ENCODE measurements at regions not wholly inside any gene's neighbourhood (a gene's known extent, or its start where the extent isn't known, plus 50 kb on each side); places are given as distances from the start of the nearest gene placed in this dataset.

DNA sequence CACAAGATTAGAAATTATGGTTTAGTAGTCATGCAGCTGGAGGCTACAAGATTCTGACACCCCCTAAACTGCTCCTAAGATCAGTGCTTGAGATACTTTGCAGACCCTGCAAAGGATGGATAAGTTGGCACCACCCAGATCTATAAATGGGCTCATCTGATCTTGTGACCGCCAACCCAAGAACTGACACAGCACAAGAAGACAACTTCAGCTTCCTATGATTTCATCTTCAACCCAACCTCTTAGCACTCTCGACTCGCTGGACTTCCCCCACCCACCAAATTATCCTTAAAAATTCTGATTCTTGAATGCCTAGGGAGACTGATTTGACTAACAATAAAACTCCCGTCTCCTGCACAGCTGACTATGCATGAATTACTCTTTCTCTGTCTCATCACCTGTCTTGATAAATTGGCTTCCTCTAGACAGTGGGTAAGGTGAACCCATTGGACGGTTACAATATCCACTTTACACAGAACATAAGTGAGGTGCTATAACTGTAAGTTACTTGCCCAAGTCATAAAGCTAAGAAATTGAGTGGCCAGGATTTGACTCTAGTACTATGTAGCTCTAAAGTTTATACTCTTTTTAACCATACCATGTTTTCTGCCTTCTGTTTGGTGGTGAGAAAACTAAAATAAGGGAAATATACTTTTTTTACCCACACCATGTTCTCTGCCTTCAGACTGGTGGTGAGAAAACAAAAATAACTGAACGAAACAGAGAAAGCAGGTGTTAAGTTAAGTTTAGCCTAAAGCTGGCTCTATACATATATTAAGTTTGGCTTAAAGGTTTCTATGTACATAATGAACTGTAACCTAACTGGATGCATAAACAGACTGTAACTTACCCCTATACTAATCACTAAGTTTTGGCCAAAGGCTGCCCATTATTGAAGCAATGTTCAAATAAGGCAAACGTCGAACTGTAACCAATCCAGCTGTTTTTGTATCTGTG lies 962.3 kb upstream of the NXPH2 start:
- intact Hi-C loops (cut with micrococcal nuclease) = no loop called here
- no peak for DNase-seq (ENCODE audit: low read depth, low spot score)
- BruUV-seq (replicated peaks) = no TSS peak
- no peak for TF ChIP-seq POLR2A (IDR thresholded peaks at IDR 0.05; ENCODE audit: low read depth, low read length)
- TF ChIP-seq, protein P1, sequence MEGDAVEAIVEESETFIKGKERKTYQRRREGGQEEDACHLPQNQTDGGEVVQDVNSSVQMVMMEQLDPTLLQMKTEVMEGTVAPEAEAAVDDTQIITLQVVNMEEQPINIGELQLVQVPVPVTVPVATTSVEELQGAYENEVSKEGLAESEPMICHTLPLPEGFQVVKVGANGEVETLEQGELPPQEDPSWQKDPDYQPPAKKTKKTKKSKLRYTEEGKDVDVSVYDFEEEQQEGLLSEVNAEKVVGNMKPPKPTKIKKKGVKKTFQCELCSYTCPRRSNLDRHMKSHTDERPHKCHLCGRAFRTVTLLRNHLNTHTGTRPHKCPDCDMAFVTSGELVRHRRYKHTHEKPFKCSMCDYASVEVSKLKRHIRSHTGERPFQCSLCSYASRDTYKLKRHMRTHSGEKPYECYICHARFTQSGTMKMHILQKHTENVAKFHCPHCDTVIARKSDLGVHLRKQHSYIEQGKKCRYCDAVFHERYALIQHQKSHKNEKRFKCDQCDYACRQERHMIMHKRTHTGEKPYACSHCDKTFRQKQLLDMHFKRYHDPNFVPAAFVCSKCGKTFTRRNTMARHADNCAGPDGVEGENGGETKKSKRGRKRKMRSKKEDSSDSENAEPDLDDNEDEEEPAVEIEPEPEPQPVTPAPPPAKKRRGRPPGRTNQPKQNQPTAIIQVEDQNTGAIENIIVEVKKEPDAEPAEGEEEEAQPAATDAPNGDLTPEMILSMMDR (IDR thresholded peaks at IDR 0.05; ENCODE audit: extremely low read depth in 1 of 2, insufficient read depth in 1 of 2, low read depth in 1 of 2, low read length in 2 of 2) = no peak
- no peak for TF ChIP-seq FOS (IDR thresholded peaks at IDR 0.05; ENCODE audit: borderline replicate concordance, insufficient read depth, low read length)
- TF ChIP-seq GATA2 (IDR thresholded peaks at IDR 0.05; ENCODE audit: insufficient read depth, insufficient read length, low read depth, low read length) = no peak
- no peak for TF ChIP-seq EZH2 (IDR thresholded peaks at IDR 0.05; ENCODE audit: borderline replicate concordance, low read depth, low read length, severe bottlenecking)
- no peak for TF ChIP-seq JUN (IDR thresholded peaks at IDR 0.05; ENCODE audit: borderline replicate concordance, insufficient read depth, insufficient read length, low read depth)
- TF ChIP-seq, protein P2, sequence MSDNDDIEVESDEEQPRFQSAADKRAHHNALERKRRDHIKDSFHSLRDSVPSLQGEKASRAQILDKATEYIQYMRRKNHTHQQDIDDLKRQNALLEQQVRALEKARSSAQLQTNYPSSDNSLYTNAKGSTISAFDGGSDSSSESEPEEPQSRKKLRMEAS (IDR thresholded peaks at IDR 0.05; ENCODE audit: insufficient read depth, insufficient read length) = no peak
- TF ChIP-seq MYC (IDR thresholded peaks at IDR 0.05; ENCODE audit: low read depth, low read length) = no peak
- TF ChIP-seq POLR2AphosphoS5 (IDR thresholded peaks at IDR 0.05; ENCODE audit: insufficient read depth, low read depth, low read length) = no peak
- no peak overlapping the region for H3K4me2 ChIP-seq (ENCODE audit: insufficient read depth, low read length)
- no peak overlapping the region for H3K9ac ChIP-seq (replicated peaks; ENCODE audit: extremely low read depth, insufficient read depth, low read length)
- ChIA-PET POLR2A (no interaction called here), CTCF (no interaction called here)
- H3K27ac ChIP-seq (ENCODE audit: insufficient read depth, low read depth, low read length) = no peak overlapping the region
- dilution Hi-C loops (cut with MboI; ENCODE audit: extremely low pct_ligation_motif_present, low sequenced_read_pairs) = no loop called here
- H3K9me3 ChIP-seq (replicated peaks; ENCODE audit: control insufficient read depth, insufficient read depth, low read length) = no peaks in the 10 kb centered on the region
- no peaks in the 10 kb centered on the region for H3K4me1 ChIP-seq (ENCODE audit: control insufficient read depth, extremely low read depth, insufficient read depth, low read length)
- H3K27me3 ChIP-seq (ENCODE audit: control insufficient read depth in 2 of 2, insufficient read depth in 2 of 2, low read length in 2 of 2) = no peaks in the 10 kb centered on the region
- H3K4me3 ChIP-seq (replicated peaks in 1 of 3; ENCODE audit: insufficient read depth in 1 of 3, low read depth in 1 of 3, low read length in 3 of 3) = no peak overlapping the region
- no peak overlapping the region for H2AFZ ChIP-seq (ENCODE audit: low read depth, low read length)
- H4K20me1 ChIP-seq (replicated peaks; ENCODE audit: control insufficient read depth, extremely low read depth, insufficient read depth, low read length) = no peaks in the 10 kb centered on the region
- H3K9me1 ChIP-seq (replicated peaks; ENCODE audit: control insufficient read depth, extremely low read depth, insufficient read depth, low read length) = no peaks in the 10 kb centered on the region
- no peak for FAIRE-seq
- no peaks in the 10 kb centered on the region for H3K79me2 ChIP-seq (ENCODE audit: control insufficient read depth, insufficient read depth, low read length)
- no peaks in the 10 kb centered on the region for H3K36me3 ChIP-seq (ENCODE audit: control insufficient read depth in 2 of 2, extremely low read depth in 1 of 2, insufficient read depth in 2 of 2, low read length in 2 of 2)
